ENCODE measurements at regions not wholly inside any gene's neighbourhood (a gene's known extent, or its start where the extent isn't known, plus 50 kb on each side); places are given as distances from the start of the nearest gene placed in this dataset.
"Not testable (repeated sequence)": the region's sequence is repeated elsewhere in the genome, so short reads cannot be mapped to it uniquely, and the experiment has no call there.

DNA sequence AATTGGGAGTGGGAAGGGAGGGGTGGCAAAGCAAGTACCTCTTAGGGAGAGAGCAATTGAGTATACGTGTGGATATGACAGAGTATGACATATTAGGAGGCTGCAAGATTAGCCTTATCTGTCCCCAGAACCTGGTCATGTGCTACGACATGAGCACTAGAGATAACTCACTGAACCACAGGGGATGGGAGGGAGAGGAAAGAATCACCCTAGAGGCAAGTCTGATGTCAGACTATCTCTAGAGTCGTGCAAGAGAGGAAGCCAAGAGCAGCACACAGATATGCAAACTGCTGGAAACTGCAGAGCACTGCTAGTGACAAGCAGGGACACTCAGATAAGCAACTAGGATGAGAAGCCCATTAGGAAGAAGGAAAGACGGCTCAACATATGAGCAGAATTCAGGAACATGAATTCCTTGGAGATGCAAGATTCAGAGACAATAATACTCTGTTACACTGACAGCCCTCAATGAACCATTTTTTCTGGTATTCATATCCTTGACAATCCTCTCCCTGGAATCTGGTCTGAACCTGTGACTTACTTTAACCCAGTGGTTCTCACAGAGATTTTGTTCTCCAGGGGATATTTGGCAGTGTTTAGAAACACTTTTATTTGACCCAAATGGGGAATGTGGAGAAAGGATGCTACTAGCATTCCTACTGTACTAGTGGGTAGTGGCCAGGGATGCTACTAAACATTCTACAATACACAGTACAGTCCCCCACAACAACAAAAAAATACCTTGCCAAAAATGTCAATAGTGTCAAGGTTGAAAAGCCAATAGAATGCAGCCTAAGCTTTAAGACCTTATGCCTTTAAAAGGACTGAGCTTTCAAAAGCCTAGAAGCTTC, 84.0 kb upstream of the BMP2K start:
- no peak for DNase-seq (ENCODE audit: low spot score)

DNA sequence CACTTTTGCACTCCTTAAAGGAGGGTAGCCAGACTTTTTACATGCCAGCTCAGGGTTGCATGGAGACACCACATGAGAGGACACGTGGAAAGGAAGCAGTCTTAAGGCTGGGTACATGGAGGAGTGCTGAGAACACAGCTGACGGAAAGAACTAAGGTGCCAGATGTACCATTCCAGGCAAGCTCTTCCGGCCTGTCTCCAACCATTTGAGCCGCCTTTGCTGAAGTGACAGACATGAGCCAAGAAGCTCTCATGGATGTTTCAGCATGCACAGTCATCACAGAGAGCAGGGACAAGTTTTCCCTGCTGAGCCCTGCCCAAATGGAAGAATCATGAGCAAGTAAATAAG, 83.4 kb upstream of the BMP2K start:
- DNase-seq (ENCODE audit: low spot score), result no peak

DNA sequence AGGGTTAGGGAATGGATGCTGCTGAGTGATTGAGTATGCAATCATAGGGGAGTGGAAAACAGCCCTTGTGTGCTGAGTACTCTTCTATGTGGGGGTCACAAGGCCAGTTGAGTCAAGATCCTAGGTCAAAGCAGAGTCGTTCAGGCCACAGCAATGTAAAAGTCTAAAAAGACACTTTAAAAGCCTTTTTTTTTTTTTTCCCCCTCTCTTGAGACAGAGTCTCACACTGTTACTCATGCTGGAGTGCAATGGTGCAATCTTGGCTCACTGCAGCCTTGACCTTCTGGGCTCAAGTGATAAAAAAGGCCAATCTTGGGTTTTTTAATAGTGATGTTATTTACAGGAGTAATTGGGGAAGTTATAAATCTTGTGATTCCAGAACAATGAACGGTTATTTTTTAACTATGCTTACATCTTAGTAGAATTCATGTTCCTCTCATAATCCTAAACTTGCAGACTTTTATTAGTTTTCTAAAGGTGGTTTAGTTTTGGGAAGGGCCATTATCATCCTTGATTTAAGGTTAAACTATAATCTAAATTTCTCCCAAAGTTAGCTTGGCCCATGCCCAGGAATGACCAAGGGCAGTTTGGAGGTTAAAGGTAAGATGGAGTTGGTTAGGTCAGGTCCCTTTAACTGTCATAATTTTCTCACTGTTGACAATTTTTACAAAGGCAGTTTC, 82.2 kb upstream of the BMP2K start:
- DNase-seq (ENCODE audit: low spot score), result no peak

DNA sequence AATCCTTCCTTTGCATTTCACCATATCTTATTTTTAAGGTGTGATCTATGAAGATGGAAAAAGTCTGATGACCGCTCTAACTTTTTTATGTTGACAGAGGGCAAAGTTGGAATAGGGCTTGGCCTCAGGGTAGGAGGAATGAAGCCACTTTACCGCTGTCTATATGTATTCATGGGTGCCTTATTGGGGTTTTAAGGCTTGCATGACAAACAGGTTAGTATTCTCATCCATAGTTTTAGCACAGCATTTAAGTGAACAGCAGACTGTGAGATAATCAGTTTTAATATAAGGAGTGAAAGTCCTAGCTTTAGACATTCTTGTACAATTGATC, 81.7 kb upstream of the BMP2K start:
- DNase-seq (ENCODE audit: low spot score), result no peak

- no peak for DNase-seq (ENCODE audit: low spot score)
Observed at GRCh38 chr4:78695910-78696309, 80.2 kb upstream of the BMP2K start.

GRCh38 chr4:78703079-78703478, 73.1 kb upstream of the BMP2K start:
- no peak for DNase-seq (ENCODE audit: low spot score)

DNA sequence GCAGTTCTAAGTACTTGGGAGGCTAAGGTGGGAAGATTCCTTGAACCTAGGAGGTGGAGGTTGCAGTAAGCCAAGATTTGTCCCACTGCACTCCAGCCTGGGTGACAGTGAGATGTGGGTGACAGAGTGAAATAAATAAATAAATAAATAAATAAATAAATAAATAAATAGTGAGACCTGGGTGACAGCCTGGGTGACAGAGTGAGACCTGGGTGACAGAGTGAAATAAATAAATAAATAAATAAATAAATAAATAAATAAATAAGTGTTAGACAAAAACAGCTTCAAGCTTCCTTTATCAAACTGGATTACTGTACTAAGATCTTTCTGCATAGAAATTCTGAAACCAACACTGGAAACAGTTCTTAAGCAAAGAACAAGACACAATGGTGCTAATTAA, 71.8 kb upstream of the BMP2K start:
- no peak for DNase-seq (ENCODE audit: low spot score)

- DNase-seq (ENCODE audit: low spot score), result peak; percentile 23
Observed at GRCh38 chr4:78704981-78705683, 71.0 kb upstream of the BMP2K start.

- DNase-seq (ENCODE audit: low spot score), result peak; percentile 11
Observed at GRCh38 chr4:78706302-78706701, 69.8 kb upstream of the BMP2K start.

GRCh38 chr4:78707268-78707667, 68.9 kb upstream of the BMP2K start:
- no peak for DNase-seq (ENCODE audit: low spot score)

DNA sequence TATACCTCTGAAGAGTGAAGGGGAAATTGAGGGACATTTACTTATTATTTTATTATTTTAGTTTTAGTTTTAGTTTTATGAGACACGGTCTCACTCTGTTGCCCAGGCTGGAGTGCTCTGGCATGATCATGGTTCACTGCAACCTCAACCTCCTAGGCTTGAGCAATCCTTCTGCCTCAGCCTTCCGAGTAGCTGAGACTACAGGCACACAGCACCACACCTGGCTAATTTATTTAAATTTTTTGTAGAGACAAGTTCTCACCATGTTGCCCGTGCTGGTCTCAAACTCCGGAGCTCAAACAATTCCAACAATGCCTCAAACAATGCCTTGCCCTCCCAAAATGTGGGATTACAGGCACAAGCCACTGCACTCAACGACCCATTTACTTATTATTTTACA, 68.4 kb upstream of the BMP2K start:
- DNase-seq (ENCODE audit: low spot score), result no peak

DNA sequence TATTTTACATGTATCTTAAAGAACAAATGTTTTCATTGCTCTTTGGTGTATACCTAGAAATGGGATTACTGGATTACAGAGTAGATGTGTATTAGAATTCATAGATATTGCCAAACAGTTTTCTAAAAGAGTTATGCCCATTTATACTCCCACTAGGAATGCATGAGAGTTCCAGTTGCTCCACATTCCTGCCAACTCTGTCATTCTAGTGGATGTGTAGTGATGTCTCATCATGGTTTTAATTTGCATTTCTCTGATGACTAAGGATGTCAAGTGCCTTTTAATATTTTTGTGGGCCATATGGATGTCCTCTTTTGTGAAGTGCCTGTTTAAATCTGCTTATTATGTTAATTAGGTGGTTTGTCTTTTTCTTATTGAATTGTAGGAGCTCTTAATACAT, 65.6 kb upstream of the BMP2K start:
- no peak for DNase-seq (ENCODE audit: low spot score)

DNA sequence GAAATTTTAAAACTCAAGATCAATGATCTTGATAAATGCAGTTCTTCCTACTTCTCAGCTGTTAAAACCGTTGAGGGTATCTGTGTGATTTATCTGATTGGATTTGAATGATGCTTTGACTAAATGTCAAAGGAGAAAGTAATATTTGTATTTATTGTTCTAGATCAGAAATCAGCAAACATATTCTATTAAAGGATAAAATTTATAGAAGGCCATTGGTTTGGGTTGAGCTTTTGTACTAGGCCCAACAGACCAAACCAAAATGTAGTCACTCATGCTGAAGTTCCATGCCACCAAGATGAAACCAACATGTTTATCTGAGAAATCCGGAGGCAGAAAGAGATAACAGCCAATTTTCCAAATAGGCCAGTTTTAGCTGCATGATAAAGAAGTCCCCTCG, 64.5 kb upstream of the BMP2K start:
- no peak for DNase-seq (ENCODE audit: low spot score)

- DNase-seq (ENCODE audit: low spot score), result not testable (repeated sequence)
Observed at GRCh38 chr4:78714598-78714997, 61.6 kb upstream of the BMP2K start.

DNA sequence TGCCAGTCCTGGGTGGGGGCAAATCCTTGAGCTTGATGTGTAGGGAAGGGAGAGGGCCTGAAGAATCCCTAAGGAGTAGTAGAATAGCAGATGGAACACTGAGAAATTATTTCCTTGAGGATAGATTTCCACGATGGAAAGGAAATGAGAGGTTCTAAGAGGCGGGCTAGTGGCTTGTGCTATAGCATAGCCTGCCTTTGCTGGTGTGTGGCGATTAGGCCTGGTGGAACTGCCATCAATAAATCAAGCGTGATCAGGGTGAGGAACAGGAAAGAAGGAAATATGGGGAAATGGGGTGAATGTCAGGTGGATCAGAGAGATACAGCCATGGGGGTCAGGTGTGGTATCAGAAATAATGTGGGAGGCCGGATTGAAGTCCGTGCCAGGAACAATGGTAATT, 60.8 kb upstream of the BMP2K start:
- DNase-seq (ENCODE audit: low spot score), result not testable (repeated sequence)

- DNase-seq (ENCODE audit: low spot score), result not testable (repeated sequence)
Observed at GRCh38 chr4:78717712-78718111, 58.4 kb upstream of the BMP2K start.

DNA sequence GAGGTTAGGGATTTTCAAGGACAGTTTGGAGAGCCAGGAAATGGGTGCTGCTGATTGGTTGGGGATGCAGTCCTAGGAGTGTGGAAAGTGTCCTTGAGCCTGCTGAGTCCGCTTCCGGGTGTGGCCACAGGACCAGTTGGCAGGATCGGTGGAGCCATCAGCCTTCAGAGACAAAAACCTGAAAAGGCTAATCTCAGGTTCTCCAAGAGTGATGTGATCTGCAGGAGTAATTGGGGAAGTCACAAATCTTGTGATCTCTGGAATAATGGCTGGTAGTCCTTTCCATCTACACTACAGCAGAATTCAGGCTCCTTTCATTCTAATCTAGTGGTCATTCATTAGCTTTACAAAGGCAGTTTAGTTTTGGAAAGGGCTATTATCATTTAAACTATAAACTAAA, 55.9 kb upstream of the BMP2K start:
- DNase-seq (ENCODE audit: low spot score), result no peak

GRCh38 chr4:78720994-78721677, 55.0 kb upstream of the BMP2K start:
- DNase-seq (ENCODE audit: low spot score), result no peak

DNA sequence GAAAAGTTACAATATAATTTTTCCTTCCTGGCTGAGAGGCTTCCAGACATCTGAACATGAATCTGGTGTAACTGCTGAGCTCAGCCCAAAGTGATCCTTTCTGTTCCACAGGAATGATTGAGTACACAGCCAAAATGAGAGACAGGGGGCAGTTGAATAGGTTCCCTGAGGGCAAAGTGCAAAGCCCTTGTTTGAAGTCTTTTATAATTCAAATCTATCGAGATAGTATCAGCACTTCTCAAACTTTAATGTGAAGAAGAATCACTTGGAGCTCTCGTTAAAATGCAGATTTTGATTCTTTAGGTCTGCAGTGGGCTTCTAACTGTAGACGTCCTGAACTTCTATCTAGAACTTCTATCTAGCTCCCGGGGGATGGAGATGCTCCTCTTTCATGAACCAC, 54.4 kb upstream of the BMP2K start:
- no peak for DNase-seq (ENCODE audit: low spot score)

GRCh38 chr4:78722320-78722719, 53.8 kb upstream of the BMP2K start:
- DNase-seq (ENCODE audit: low spot score), result no peak

DNA sequence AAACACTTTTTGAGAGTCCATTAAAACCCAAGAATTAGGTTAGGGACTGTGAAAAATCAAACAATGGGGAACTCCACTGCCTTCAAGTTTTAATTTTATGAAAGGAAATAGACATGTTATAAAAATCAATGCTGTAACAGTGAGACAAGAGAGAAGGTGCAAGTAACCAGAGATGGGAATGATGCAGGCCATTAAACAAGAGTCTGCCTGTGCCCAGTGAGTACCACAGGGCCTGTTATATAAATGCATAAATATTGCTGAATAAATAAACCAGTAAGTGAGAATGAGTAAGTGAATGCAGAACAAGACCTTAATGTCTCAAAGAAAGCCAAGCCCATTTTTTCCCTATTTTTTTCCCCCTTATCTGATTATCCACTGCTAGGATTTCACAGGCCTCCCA, 53.3 kb upstream of the BMP2K start:
- no peak for DNase-seq (ENCODE audit: low spot score)
